IMR-90 (cell line): ENCODE measurements at regions not wholly inside any gene's neighbourhood (a gene's known extent, or its start where the extent isn't known, plus 50 kb on each side); places are given as distances from the start of the nearest gene placed in this dataset.

Source experiments
- CTCF ChIP-seq: conservative IDR thresholded peaks from 2 replicates; pipeline ENCODE4 v1.5.1; 2012; ENCODE audit warnings: mild to moderate bottlenecking, low read depth, low read length, improper control_type of control experiment
- POLR2A ChIP-seq: IDR thresholded peaks from 2 replicates; pipeline ENCODE4 v1.6.1; 2012; ENCODE audit warnings: mild to moderate bottlenecking, low read depth, low read length
- RAD21 ChIP-seq: IDR thresholded peaks from 2 replicates; pipeline ENCODE4 v1.6.1; 2012; ENCODE audit warnings: low read length, improper control_type of control experiment

GRCh38 chr3:110389005-110389404 lies 682.6 kb upstream of the NECTIN3 start:
- TF ChIP-seq CTCF (no peak), POLR2A (no peak), RAD21 (no peak)
